NCI-H526 (cell line): ENCODE measurements at regions not wholly inside any gene's neighbourhood (a gene's known extent, or its start where the extent isn't known, plus 50 kb on each side); places are given as distances from the start of the nearest gene placed in this dataset.

Experiments
- DNase-seq, 2 experiments: peaks; one replicate each; lab custom pipeline; 2025; lab: John Stamatoyannopoulos, UW

DNA sequence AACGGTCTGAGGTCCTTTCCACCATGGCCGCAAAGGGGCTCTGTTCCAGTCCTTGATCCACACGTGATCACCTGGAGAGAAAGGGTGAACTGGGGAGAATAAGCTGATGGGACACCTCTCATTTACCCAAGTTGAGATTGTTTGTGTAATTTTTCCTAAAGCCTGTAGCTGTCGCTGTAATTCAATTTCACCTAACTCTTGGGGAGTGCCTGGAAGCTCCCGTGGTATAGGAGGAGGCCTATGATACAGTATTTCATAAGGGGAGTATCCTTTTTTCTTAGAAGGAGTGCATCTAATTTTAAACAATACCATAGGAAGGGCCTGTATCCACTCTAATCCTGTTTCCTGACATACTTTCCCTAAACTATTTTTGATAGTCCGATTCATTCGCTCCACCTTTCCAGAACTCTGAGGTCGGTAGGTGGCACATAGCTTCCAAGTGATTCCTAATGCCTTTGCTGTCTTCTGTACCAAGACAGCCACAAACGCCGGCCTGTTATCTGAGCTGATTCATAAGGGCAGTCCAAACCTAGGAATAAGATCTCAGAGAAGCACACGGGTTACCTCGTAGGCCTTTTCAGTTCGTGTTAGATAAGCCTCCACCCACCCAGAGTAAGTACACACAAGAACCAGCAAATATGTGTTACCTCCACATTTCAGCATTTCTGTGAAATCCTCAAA, 78.9 kb upstream of the VEPH1 start:
- peak in 1 of 2 experiments; percentile 32 for DNase-seq

DNA sequence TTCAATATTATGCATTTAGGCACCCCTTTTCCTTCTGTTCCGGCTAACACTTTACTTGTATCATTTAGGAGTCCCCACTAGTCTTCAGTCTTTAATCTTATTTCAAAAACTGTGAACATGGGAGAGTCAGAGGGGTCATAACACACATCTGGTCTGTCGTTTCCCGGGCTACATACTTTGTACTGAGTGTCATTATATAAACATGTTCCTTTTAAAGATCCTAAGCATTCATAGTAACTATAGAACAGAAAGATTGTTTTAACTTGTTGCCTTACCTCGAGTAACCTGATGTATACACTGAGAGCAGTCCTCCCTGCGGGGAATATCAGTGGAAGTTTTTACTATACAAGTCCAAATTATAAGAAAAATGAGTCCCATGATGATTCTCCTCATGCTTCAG, 78.2 kb upstream of the VEPH1 start:
- DNase-seq = no peak

DNA sequence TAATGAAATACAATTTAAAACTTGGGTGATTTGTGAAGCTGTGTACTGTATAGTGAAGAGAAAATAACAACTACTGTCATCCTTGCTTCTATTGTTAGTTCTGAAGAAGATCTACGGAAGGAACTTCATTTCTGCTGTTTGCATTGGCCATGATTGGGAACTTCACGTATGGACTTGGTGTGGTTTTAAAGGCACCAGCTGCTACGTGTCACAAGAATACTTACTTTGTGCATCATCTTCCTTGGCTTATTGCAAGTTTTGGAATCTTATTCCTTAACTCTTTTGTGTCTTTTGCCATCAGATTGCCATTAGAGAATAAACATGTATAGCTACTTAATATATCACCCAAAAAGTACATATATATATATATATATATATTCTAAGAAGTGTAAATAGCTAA, 75.0 kb upstream of the VEPH1 start:
- DNase-seq = no peak

DNA sequence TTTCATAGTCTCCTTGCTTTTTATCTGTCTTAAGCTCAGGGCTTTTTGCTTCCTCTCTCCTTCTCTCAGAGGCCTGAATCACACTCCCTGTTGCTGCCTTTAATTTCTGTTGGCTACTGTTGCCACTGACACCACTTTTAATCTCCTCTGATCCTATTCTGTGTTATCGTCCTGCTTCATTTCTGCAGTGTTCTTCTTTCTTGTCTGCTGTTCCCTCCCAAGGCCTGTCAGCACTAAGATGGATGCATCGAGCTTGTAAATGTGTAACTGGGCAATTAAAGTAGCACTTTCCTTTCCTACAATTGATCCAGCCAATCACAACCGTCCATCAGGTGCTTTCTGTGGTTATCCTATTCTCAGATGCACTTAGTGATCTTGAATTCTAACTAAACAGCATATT, 71.3 kb upstream of the VEPH1 start:
- DNase-seq = no peak

DNA sequence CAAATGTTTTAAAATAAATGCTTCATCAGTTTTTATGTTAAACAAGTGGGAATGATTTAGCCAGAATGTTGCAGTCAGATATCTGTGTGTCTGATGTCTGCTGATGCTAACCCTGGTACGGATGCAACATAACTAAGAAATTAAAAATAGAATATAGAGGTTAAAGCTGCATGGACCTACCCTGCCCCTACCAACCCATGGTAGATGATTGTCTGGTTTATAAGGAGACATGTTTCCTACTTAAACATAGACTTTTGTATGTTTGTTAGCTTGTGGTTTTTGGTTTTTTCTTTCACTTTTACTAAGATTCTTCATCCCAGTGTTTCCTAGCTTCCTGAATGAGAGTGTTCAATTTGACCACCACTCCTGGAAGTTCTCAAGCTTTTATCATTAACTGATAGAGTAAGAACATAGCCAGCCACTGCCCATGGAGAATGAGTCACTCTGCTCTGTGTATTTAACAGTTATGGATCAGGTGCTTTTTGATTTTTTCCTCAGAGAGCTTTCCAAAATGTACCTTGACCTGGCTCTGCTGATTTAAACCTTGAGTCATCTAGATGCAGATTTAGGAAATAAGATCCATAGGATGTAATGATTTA, 70.7 kb upstream of the VEPH1 start:
- DNase-seq = no peak

DNA sequence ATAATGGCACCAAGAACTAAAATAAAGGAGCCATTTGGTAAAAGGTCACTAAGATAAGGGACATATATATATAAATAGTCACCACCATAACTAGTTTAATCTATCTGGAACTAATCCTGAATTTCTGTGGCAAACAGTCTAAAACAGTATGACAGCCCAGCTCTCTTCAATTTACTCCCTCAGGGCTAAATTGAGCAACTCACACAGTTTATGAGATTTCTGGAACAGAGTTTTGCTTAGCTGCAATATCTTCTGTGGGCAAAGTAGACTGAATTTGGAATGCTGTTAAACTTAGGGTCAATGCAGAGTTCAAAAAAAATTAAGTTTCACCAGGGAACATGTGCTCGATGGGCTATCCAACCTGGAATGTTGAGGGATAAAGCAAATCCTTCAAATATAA, 70.1 kb upstream of the VEPH1 start:
- DNase-seq = no peak

DNA sequence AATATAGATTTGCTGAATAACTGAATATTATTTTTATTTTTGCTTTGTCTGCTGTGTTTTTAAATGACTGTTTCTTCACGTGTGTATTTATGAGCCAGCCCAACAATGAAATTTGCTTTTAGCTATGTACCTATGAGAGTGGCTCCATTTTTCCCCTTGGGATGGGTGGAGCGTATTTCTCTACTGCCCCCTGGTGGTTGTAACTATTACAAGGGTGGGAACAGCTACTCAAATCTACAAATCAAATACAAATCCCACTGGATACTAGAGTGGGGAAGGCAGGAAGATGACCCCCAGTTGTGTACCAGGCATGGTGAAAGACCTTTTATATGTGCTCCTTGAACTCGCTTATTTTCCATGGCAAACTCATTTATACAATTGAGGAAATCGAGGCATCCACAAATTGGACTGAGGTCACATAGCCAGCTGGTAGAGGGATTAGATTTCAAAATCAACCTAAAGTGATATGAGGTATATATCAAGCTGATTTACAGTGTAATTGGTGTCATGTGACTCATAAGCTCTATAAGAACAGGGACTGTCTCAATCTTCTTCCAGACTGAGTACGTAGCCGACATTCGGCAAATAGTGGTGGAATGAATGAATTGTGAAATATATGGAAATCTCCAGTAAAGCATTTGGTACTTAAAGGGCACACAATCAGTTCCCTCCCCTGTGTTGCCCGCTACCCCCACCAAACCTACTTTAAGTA, 69.5 kb upstream of the VEPH1 start:
- peak in 1 of 2 experiments; percentile 74 for DNase-seq

DNA sequence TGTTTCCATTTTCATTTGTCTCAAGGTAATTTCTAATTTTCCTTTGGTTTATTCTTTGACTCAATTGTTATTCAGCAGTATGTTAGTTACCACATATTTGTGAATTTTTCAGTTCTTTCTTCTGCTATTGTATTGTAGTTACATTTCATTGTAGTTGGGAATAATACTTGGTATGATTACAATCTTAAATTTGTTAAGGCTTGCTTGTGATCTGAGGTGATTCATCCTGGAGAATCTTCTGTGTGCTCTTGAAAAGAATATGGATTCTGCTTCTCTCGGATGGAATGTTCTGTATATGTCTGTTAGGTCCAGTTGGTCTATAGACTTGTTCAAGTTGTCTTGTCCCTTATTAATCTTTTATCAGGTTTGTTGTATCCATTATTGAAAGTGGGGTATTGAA, 63.4 kb upstream of the VEPH1 start:
- DNase-seq = no peak

DNA sequence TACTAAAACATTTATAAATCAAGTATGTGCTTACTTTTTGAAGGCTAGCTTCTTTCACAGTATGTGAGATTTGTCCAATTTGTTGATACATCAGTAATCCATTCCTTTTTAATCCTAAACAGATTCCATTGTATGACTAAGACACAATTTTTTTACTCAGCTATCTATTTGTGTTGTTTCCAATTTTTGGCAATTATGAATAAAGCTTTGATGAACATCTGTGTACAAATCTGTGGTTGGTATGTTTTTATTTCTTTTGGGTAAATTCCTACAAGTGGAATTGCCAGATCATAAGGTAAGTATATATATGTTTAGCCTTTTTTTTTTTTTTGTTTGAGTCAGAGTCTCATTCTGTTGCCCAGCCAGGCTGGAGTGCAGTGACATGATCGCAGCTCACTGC, 56.2 kb upstream of the VEPH1 start:
- DNase-seq = no peak
